NCI-H2029 (cell line): ENCODE measurements at regions not wholly inside any gene's neighbourhood (a gene's known extent, or its start where the extent isn't known, plus 50 kb on each side); places are given as distances from the start of the nearest gene placed in this dataset.
"Not testable (repeated sequence)": the region's sequence is repeated elsewhere in the genome, so short reads cannot be mapped to it uniquely, and the experiment has no call there.

ENCODE experiments used
- DNase-seq: peaks from one replicate; lab custom pipeline; 2025; lab: John Stamatoyannopoulos, UW

DNA sequence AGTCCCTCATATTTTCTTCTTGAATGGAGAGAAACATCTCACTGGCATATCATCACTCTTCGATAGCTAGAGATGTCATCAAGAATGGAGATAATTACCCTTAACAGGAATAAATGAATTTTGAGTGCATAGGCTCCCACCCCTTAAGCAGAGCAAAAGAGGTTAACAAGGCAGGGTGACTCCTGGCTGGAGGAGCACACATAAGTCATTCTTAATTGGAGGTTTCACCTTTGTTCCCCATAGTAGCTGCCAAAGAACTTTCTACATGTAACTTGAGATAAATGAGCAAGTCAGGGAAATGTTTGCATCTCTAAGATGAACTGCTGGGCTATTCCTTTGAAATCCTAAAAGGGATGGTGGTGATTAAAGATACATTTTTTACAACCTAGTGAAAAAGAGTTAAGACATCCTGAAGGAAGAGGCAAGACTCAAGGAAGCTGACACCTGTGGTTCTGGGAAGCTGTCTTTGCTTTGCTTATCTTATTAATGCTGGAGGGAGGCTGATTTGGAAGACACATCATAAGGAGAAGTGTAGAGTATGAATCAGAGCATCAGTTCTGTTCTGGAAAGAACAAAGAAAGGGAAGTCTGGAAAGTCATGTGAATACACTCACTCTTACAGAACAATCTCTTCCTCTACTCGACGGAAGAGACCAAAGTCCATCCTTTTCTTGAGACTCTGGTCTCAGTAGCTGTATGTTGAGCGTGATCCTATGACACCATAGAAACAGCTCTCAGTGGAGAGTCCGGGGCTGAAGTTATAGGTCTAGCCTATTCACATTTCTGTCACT lies 326.3 kb downstream of the OSTF1 start:
- no peak for DNase-seq

DNA sequence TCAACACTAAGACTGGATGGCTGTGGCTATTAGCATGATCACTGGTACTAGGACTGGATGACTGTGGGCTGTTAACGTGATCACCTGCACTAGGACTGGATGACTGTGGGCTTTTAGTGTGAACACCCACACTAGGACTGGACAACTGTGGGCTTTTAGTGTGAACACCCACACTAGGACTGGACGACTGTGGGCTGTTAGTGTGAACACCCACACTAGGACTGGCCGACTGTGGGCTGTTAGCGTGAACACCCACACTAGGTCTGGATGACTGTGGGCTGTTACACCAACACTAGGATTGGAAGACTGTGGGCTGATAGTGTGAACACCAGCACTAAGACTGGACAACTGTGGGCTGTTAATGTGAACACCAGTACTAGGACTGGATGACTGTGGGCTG lies 329.2 kb downstream of the OSTF1 start:
- DNase-seq: no peak

DNA sequence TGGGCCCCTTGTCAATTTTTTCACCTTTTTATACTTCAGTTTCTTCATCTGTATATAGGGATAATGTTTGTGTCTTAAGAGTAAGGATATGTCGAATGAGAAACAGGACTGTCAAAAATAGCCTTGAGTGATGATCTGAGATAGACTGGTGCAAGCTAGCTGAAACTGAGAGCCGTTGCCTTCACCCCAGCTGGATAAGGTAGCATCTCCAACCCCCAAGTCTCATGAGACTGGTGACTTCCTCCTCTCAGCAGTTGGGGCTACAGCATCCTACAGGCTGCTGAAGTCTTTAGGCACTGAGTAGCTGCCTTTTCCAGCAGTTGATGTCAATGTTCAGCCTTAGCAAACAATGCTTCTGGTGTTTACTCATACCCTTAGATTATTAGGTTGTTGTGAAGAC lies 330.2 kb downstream of the OSTF1 start:
- DNase-seq: no peak

DNA sequence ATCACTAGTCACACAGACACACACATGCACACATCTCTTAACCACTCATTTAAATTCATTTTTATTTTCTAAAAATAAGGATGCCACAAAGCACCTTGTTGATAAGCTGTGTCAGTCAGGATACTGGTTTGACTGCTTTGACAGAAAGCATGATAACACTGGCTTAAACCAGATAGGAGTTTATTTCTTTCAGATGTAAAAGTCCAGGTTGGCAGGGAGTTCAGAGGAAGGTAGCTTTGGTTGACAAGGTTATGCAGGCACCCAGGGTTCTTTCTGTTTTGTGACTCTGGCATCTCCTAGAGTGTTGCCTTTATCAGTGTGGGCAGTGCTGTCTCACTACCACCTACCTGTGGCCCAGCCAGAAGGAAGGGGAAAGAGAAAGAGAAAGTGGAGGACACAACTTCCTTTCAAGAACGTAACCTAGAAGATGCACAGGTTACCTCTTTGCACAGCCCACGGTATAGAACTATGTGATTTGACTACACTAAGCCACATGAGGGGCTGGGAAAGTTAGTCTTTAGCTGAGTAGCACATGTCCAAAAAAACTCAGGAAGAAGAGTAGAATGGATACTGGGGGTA lies 334.7 kb downstream of the OSTF1 start:
- DNase-seq: no peak

DNA sequence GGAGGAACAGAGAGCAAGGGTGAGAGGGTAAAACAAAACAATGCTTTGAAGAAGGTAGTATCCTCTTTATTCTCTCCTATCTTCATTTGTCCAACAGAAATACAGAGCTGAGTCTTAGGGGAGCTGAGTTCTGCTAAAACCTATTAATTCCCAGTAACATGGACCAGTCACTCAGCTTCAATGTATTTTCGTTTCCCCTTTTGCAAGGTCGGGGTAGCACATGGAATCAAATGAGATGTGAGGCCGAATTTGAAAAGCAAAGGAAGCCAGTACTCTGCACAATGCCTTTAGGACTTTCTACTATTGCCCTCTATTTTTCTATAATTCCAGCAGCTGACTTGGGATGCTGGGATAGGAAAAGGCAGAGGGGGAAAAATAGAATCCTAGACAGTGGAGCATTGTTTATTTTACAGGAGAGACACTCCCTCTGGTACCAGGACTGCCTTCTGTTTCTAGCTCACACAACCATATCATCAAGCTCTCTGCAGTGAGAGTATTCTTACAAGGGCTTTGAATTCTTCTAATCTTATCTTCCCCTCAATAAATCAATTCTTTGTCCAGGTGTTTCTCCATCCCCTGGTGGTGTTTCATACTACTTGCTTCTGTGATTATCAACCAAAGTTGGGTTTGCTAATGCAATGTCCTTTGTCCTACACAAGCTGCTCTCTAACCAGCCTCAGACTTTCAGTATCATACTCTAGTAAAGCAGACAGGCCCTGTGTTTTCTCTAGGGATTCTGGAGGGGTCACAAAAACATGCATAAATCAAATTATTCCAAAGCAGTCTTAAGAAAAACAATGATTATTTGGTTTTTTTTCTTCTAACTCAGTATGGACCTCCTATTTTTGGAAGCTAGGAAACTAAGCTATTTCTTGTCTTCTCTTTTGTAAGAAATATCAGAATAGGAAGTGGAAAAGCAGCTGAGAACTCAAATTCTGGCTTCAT lies 341.5 kb downstream of the OSTF1 start:
- no peak for DNase-seq

DNA sequence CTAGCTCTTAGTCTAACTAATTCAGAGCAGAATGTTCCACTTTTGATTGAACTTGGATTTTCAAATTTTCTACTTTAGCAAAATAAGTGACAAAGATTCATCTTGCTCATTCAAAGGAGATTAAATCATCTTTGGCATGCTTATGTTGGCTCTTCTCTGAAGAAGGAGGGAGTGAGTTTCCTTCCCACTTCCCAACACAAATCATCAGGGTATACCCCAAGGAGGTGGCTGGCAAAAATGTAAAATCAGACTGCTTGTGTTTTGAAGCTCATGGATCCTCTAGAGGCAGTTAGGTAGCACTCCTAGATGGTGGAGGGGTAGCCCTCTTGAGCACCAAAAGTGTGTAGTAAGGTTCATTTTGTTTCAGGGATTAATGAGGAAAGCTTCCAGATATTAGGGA lies 343.1 kb downstream of the OSTF1 start:
- DNase-seq: no peak

DNA sequence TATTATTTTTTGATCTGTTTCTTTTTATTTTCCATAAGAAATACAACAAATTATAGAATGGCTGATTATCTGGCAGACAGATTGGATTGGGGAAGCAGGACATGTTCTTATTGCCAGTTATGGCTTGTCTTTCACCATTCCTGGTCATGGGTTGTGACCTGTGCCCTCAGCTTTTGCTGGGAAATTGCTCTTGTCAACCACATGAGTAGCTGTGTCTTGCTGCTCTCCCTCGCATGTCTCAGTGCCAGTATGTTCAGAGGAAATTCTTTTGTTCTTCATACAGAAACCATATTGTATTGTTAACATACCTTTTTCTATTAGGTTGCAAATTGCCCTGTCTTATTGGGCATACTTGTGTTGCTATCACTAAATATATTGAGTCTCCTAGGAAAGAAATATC lies 344.1 kb downstream of the OSTF1 start:
- no peak for DNase-seq

DNA sequence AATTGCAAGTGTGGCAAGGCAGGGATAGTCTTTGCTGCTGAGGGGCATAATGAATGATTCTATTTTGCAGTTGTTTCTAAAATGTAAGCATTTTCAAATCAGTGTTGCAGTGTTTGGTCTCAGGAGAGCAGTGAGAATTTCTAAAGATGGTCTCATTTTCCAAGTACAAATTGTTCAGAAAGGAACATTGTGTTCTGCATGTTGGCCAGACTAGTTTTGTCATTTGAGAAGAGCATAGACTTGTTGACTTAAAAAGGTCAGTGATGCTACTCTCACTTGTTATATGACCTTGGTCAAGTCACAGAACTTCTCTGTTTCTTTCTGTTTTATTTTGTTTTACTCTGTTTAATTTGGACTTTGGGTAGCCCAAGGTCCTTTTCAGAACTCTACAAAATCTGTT lies 344.6 kb downstream of the OSTF1 start:
- no peak for DNase-seq

DNA sequence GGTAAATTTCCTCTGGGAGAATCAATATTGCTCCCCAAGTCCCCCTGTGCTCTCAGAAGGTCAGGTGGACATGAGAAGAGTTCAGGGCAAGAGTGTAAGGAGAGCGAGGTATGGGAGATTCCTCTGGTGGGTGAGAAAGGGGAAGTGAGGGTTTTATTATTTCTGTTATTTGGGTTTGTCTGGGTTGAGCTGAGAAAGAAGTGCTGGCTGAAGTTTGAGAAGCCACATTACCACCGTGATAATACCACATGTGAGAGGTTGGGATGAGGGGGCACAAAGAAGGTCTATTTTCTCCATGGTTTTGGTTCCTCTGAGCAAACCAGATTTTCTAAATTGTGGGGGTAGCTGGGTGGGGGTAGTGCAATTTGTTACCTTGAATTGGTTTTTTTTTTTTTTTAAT lies 350.4 kb downstream of the OSTF1 start:
- no peak for DNase-seq

DNA sequence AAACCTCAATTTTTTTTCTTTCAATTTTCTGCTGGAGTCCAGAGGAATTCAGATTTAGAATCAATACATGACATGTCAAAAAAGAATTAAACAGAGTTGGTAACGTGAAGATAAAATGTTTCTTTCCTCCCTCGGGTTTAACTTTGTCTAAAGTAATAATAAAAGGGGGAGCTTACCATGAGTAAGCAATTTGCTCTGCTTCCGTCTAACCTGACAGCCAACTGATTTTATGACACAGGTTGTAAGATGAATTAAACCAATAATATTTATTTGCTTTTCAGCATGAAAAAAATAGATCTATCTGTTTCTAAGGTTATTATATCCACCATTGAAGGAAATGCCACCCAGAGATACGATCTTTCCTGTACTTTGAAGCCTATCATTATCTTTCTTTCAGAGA lies 352.6 kb downstream of the OSTF1 start:
- DNase-seq: no peak

DNA sequence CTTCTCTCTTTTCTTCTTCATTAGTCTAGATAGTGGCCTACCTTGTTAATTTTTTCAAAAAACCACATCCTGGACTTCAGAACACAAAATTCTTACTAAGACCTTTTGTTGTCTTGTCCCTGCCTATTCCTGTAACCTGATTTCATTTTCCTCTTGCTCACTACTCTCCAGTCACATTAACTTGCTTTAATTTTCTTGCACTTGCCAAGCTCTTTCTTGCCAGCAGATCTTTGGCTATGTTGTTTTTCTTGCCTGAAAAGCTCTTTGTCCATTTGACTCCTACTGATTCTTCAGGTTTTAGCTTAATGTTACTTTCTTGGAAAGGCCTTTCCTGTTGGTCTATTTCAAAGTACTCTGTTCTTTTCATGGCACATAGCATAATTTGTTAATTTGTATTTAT lies 356.8 kb downstream of the OSTF1 start:
- no peak for DNase-seq

DNA sequence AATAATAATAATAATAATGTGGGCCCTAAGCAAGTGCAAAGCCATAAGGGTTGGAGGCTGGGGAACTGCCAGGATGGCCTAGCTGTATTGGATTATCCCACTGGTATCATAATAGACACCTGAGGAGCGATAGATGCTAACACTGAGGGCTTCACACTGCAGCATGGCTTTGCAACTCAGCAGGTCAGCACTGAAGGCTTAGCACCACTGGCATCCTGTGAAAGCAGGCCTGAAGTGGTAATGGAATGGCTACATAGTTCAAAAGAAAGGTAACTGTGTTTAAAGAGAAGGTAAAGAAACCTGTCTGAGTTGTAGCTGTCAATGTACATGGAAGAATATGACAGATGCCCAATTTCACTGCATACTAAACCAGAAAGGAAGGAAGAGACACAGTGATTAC lies 359.0 kb downstream of the OSTF1 start:
- no peak for DNase-seq

DNA sequence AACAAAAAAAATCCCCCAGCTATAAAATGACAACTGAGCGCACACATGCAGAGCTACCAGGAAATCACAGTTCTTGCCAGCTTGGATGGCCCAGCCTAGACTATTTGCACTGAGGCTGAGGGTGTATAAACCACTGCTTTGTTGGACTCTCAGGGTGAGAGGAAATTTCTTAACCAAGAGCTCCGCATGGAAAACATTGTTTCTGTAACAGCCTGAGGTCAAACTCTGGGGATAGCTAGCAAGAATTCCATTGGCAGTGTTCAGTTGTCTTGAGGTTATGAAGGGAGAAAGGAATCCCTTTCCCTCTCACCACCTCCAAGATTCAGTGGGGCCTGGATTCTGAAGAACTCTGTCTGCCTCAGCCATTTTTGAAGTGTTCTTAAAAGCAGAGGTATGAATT lies 360.0 kb downstream of the OSTF1 start:
- no peak for DNase-seq

DNA sequence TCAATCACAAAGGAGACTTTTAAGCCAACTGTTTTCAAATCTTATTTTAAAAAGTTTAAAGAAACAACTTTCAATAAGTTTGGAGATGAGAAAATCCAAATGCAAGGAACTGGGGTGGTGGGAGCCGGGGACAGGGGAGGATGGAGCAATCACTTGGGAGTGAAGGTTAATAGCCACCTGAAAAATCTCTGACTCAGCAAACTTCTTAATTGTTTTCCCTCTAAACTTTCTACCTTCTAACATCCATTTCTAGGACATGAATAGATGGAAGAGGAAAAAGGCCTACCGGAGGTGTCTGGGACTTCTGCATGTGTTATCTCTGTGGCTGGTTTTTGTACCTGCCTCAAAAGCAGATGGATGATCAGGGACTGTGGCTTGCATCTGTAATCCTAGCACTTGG lies 360.6 kb downstream of the OSTF1 start:
- DNase-seq: no peak

DNA sequence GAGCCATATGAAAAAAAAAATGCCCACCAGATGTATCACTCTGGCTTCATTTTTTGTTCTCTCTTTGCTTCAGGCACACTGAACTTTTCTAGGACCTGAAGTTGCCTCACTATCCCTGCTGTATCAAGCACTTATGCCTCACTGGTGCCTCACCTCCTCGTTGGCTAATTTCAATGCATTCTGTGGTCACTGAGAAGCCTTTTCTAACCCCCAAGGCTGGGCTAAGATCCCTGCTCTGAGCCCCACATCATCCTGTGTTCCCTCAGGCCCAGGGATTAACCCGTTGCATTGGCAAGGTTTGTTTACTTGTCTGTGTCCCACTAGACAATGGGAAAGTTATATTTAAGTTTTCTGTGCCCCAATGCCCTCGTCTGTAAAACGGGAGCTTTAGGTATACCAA lies 362.7 kb downstream of the OSTF1 start:
- DNase-seq: no peak

DNA sequence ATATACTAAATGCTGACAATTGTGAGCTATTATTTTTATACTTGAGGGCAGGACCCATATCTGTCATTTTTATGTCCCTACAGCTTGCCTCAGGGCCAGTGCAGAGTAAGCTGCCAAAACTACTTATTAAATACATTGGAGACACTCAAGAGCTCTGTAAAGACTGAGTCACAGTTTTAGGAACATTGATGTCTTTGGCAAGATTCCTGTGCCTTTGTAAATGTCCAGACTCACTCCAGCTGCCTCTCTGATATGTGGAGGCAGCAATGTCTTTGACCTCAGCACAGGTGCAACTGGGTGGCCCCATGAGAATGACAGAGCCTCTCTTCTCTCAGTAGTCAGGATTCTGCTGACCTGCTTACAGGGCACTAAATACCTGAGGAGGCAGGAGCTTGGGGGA lies 363.2 kb downstream of the OSTF1 start:
- peak; percentile 45 for DNase-seq

DNA sequence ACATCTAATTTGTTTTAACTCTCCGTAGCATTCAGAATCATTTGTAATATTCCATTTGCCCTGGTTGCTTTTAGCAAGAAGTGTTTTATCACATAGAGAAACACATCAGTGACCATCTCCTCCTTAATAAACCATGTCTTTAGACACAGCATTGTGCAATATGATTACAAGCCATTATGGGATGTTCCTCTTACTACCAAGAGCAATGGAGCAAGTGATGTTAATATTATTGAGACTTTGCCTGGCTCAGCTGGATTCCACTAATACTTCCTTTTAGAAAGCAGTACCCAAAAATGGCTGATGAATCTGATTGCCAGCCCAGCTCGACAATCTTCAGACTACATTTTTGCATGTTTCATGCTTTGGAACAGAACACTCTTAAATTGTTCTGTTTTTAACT lies 364.2 kb downstream of the OSTF1 start:
- DNase-seq: no peak

DNA sequence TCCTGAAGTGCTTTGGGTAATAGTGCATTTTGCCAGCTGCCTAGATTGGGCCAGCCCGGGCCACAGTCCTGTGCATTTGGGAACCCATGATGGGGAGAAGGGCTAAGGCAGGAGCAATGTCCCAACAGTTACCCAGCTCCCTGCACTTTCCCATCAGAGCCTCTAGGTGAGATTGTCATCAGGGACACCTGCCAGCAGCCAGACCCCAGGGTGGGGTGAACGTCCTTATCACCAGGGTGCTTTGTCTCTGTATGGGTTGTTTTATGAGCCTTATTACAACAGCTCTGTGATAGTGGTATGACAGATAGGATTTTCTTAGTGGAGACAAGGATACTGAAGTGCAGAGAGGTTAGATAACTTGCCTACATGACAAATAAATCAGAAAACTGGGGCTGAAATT lies 365.7 kb downstream of the OSTF1 start:
- no peak for DNase-seq

DNA sequence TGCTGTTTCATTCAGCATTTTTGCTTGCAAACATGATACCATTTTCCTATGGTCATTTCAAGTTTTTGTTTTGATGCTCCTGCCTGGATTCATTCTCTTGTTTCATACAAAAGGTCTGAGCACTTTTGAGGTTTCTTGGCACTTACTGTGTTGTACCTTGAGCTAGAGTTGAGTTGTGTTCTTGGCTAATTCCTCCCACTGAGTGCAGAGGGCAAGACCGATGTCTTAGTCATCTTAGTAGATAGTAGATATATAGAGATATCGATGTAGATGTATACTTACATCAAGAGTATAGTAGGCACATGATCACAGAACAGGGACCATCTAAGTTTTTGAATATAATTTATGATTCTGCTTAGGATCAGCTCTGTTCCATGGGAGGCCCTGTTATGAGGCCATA lies 366.6 kb downstream of the OSTF1 start:
- DNase-seq: no peak

DNA sequence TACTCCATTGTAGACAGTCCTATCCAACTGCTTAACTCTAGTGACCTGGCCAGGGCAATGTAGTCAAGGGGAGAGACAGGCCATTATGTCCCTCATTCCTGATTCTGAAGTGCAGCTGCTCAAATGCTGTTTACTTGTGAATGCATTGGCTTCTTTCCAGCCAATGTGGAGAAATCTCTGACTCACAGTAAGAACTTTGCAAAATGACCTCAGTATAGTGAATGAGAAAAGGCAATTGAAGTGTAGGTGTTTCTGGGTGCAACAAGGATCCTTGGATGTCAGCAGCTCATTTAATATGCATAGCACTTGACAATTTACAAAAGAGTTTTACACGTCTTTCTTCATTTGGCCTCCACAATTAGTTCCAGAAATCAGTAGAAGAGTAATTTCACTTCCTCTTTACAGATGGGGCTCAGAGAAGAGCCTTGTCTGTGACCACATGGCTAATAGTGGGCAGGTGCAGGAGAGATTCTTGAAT lies 367.2 kb downstream of the OSTF1 start:
- DNase-seq: peak; percentile 40

DNA sequence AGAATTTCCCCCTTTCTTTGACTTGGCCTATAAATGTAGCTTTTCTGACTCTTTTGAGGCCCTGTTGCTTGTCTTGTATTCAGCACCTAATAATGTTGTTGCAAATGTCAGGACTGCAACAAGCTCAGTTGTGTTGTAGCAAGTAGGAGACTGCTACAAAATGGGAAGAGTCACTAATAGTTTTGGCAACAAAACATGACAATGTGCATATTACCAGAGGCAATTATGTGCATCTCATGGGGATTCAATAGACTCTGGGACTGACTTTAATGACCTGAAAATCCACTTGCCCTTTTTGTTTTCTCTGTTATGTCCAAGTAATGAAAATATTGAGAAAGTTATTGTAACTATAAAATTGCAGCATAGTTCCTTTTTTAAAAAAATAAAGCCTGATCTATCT lies 368.4 kb downstream of the OSTF1 start:
- no peak for DNase-seq

DNA sequence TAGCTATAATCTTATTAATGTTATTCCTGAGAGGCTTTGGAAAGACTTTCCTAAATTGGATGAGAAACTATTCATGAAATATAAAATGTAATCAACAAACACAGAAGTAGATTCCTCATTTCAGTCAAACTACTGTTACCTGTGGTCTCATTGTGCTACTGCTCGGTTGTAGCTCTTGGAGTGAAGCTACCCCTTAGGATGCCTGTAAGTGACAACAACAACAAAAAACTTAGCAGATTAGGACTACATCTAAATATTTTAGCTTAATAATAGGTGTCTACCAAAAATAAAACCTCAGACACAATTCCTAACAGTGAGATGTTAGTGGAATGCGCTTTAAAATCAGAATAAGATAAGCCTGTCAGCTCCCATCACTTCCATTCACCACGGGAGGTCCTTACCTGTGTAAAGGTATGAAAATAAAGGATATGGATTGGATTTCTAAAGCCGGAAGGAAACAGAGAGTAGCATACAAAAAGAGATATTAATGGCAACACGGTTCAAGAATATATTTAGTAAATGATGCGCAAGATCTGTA lies 369.2 kb downstream of the OSTF1 start:
- no peak for DNase-seq

DNA sequence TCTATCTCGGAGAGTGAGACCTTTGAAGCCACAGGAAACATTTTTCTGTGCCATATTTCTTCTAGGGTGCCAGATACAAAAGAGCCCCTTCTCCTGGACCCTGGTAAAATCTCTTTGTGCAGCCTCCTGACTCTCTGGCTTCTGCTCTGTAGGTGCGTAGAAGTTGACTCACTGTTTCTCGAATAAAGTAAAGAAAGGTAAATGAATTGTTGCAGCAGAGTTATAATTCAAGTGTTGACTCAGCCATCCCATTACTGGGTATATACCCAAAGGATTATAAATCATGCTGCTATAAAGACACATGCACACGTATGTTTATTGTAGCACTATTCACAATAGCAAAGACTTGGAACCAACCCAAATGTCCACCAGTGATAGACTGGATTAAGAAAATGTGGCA lies 371.0 kb downstream of the OSTF1 start:
- DNase-seq: not testable (repeated sequence)
